ENCODE measurements at regions not wholly inside any gene's neighbourhood (a gene's known extent, or its start where the extent isn't known, plus 50 kb on each side); places are given as distances from the start of the nearest gene placed in this dataset.

- no peak for DNase-seq (ENCODE audit: low read depth in 1 of 2, low spot score in 1 of 2)
Observed at GRCh38 chr12:67370979-67371378, 101.8 kb downstream of the CAND1 start.

- no peak for DNase-seq (ENCODE audit: low read depth in 1 of 2, low spot score in 1 of 2)
Observed at GRCh38 chr12:67377021-67377420, 107.9 kb downstream of the CAND1 start.

GRCh38 chr12:67377541-67377940, 108.4 kb downstream of the CAND1 start:
- no peak for DNase-seq (ENCODE audit: low read depth in 1 of 2, low spot score in 1 of 2)

GRCh38 chr12:67382241-67382871, 113.2 kb downstream of the CAND1 start:
- no peak for DNase-seq (ENCODE audit: low read depth in 1 of 2, low spot score in 1 of 2)

- DNase-seq (ENCODE audit: low read depth in 1 of 2, low spot score in 1 of 2), result no peak
Observed at GRCh38 chr12:67386869-67387565, 117.9 kb downstream of the CAND1 start.

GRCh38 chr12:67388331-67389138, 119.4 kb downstream of the CAND1 start:
- DNase-seq (ENCODE audit: low read depth in 1 of 2, low spot score in 1 of 2), result no peak

- no peak for DNase-seq (ENCODE audit: low read depth in 1 of 2, low spot score in 1 of 2)
Observed at GRCh38 chr12:67390273-67390672, 121.1 kb downstream of the CAND1 start.

GRCh38 chr12:67391034-67391433, 121.9 kb downstream of the CAND1 start:
- no peak for DNase-seq (ENCODE audit: low read depth in 1 of 2, low spot score in 1 of 2)

GRCh38 chr12:67391656-67392055, 122.5 kb downstream of the CAND1 start:
- no peak for DNase-seq (ENCODE audit: low read depth in 1 of 2, low spot score in 1 of 2)

GRCh38 chr12:67394550-67394949, 125.4 kb downstream of the CAND1 start:
- no peak for DNase-seq (ENCODE audit: low read depth in 1 of 2, low spot score in 1 of 2)

- no peak for DNase-seq (ENCODE audit: low read depth in 1 of 2, low spot score in 1 of 2)
Observed at GRCh38 chr12:67400742-67401141, 131.6 kb downstream of the CAND1 start.

- DNase-seq (ENCODE audit: low read depth in 1 of 2, low spot score in 1 of 2), result no peak
Observed at GRCh38 chr12:67410246-67410645, 141.1 kb downstream of the CAND1 start.

- DNase-seq (ENCODE audit: low read depth in 1 of 2, low spot score in 1 of 2), result no peak
Observed at GRCh38 chr12:67410667-67411067, 141.5 kb downstream of the CAND1 start.

- no peak for DNase-seq (ENCODE audit: low read depth in 1 of 2, low spot score in 1 of 2)
Observed at GRCh38 chr12:67411562-67411961, 142.4 kb downstream of the CAND1 start.

GRCh38 chr12:67413577-67413976, 144.4 kb downstream of the CAND1 start:
- no peak for DNase-seq (ENCODE audit: low read depth in 1 of 2, low spot score in 1 of 2)

- no peak for DNase-seq (ENCODE audit: low read depth in 1 of 2, low spot score in 1 of 2)
Observed at GRCh38 chr12:67414011-67414715, 145.0 kb downstream of the CAND1 start.

GRCh38 chr12:67415473-67415872, 146.3 kb downstream of the CAND1 start:
- DNase-seq (ENCODE audit: low read depth in 1 of 2, low spot score in 1 of 2), result no peak

GRCh38 chr12:67419810-67420209, 150.7 kb downstream of the CAND1 start:
- no peak for DNase-seq (ENCODE audit: low read depth in 1 of 2, low spot score in 1 of 2)

GRCh38 chr12:67420506-67420905, 151.3 kb downstream of the CAND1 start:
- no peak for DNase-seq (ENCODE audit: low read depth in 1 of 2, low spot score in 1 of 2)

GRCh38 chr12:67422081-67422480, 152.9 kb downstream of the CAND1 start:
- no peak for DNase-seq (ENCODE audit: low read depth in 1 of 2, low spot score in 1 of 2)

GRCh38 chr12:67424784-67425183, 155.6 kb downstream of the CAND1 start:
- no peak for DNase-seq (ENCODE audit: low read depth in 1 of 2, low spot score in 1 of 2)

- DNase-seq (ENCODE audit: low read depth in 1 of 2, low spot score in 1 of 2), result no peak
Observed at GRCh38 chr12:67425394-67425793, 156.2 kb downstream of the CAND1 start.

Data from stimulated activated CD4-positive, alpha-beta T cell treated with anti-CD3 and anti-CD28 coated beads, Interleukin-15, amount 100 ng/mL, for 1 hour (primary cell).